ENCODE measurements at regions not wholly inside any gene's neighbourhood (a gene's known extent, or its start where the extent isn't known, plus 50 kb on each side); places are given as distances from the start of the nearest gene placed in this dataset.
"Not testable (repeated sequence)": the region's sequence is repeated elsewhere in the genome, so short reads cannot be mapped to it uniquely, and the experiment has no call there.

GRCh38 chr1:229171934-229172333, 99.0 kb upstream of the RAB4A start:
- Histone ChIP-seq H3K36me3 (no peaks in the 10 kb centered on the region), H3K27me3 (no peaks in the 10 kb centered on the region), H3K4me3 (no peak overlapping the region), H3K27ac (no peak overlapping the region), H3K9me3 (no peaks in the 10 kb centered on the region), H3K4me1 (no peaks in the 10 kb centered on the region)
- no peak for TF ChIP-seq CTCF (IDR thresholded peaks at IDR 0.05)
- no peak for DNase-seq (ENCODE audit: low spot score)

- not testable (repeated sequence) for H3K4me3 ChIP-seq; H3K27ac ChIP-seq; H3K9me3 ChIP-seq; DNase-seq (ENCODE audit: low spot score); H3K36me3 ChIP-seq; H3K4me1 ChIP-seq; H3K27me3 ChIP-seq
Observed at GRCh38 chr1:229173491-229174476, 97.1 kb upstream of the RAB4A start.

GRCh38 chr1:229175297-229175696, 95.6 kb upstream of the RAB4A start:
- H3K27me3 ChIP-seq; H3K4me1 ChIP-seq; DNase-seq (ENCODE audit: low spot score); H3K4me3 ChIP-seq; H3K27ac ChIP-seq; H3K36me3 ChIP-seq; H3K9me3 ChIP-seq: not testable (repeated sequence)

GRCh38 chr1:229176457-229176856, 94.5 kb upstream of the RAB4A start:
- not testable (repeated sequence) for DNase-seq (ENCODE audit: low spot score); H3K4me3 ChIP-seq; H3K27me3 ChIP-seq; H3K36me3 ChIP-seq; H3K4me1 ChIP-seq; H3K27ac ChIP-seq; H3K9me3 ChIP-seq

GRCh38 chr1:229180161-229180560, 90.8 kb upstream of the RAB4A start:
- Histone ChIP-seq H3K4me3 (no peak overlapping the region), H3K27me3 (no peaks in the 10 kb centered on the region), H3K9me3 (no peaks in the 10 kb centered on the region), H3K27ac (no peak overlapping the region), H3K36me3 (no peaks in the 10 kb centered on the region), H3K4me1 (no peaks in the 10 kb centered on the region)
- DNase-seq (ENCODE audit: low spot score) = no peak
- no peak for TF ChIP-seq CTCF (IDR thresholded peaks at IDR 0.05)

- TF ChIP-seq CTCF (IDR thresholded peaks at IDR 0.05) = no peak
Observed at GRCh38 chr1:229181419-229181818, 89.5 kb upstream of the RAB4A start.

GRCh38 chr1:229183588-229183987, 87.3 kb upstream of the RAB4A start:
- no peak overlapping the region for H3K27ac ChIP-seq
- no peak for DNase-seq (ENCODE audit: low spot score)
- H3K27me3 ChIP-seq = no peaks in the 10 kb centered on the region
- no peak for TF ChIP-seq CTCF (IDR thresholded peaks at IDR 0.05)
- no peaks in the 10 kb centered on the region for H3K9me3 ChIP-seq
- no peak overlapping the region for H3K4me3 ChIP-seq
- no peaks in the 10 kb centered on the region for H3K4me1 ChIP-seq
- H3K36me3 ChIP-seq = no peaks in the 10 kb centered on the region

More at GRCh38 chr1:229181419-229181818, 89.5 kb upstream of the RAB4A start:
- Histone ChIP-seq H3K27ac (no peak overlapping the region), H3K4me1 (no peaks in the 10 kb centered on the region), H3K36me3 (no peaks in the 10 kb centered on the region), H3K4me3 (no peak overlapping the region), H3K27me3 (no peaks in the 10 kb centered on the region), H3K9me3 (no peaks in the 10 kb centered on the region)
- no peak for DNase-seq (ENCODE audit: low spot score)
